HG02870 (cell line): ENCODE measurements at regions not wholly inside any gene's neighbourhood (a gene's known extent, or its start where the extent isn't known, plus 50 kb on each side); places are given as distances from the start of the nearest gene placed in this dataset.
"Not testable (repeated sequence)": the region's sequence is repeated elsewhere in the genome, so short reads cannot be mapped to it uniquely, and the experiment has no call there.

Experiments
- ATAC-seq: cut with Tn5 transposase; IDR thresholded peaks from one replicate; pipeline ENCODE4 v1.9.1; 2021; ENCODE audit warnings: mild to moderate bottlenecking, moderate library complexity; ENCODE audit not compliant: unreplicated experiment

GRCh38 chr18:39326772-39327171, 1761.2 kb upstream of the CELF4 start:
- no peak for ATAC-seq

GRCh38 chr18:39325973-39326372, 1760.4 kb upstream of the CELF4 start:
- ATAC-seq, result no peak

- ATAC-seq, result no peak
Observed at GRCh38 chr18:39319141-39319540, 1753.5 kb upstream of the CELF4 start.

GRCh38 chr18:39318462-39318861, 1752.9 kb upstream of the CELF4 start:
- no peak for ATAC-seq

- no peak for ATAC-seq
Observed at GRCh38 chr18:39318008-39318407, 1752.4 kb upstream of the CELF4 start.

GRCh38 chr18:39314595-39314994, 1749.0 kb upstream of the CELF4 start:
- no peak for ATAC-seq

GRCh38 chr18:39313992-39314391, 1748.4 kb upstream of the CELF4 start:
- no peak for ATAC-seq

GRCh38 chr18:39311111-39311712, 1745.6 kb upstream of the CELF4 start:
- no peak for ATAC-seq

- ATAC-seq, result not testable (repeated sequence)
Observed at GRCh38 chr18:39308931-39309521, 1743.4 kb upstream of the CELF4 start.

- no peak for ATAC-seq
Observed at GRCh38 chr18:39305766-39306165, 1740.2 kb upstream of the CELF4 start.

- ATAC-seq, result no peak
Observed at GRCh38 chr18:39302481-39302880, 1736.9 kb upstream of the CELF4 start.

- no peak for ATAC-seq
Observed at GRCh38 chr18:39299152-39299551, 1733.6 kb upstream of the CELF4 start.

- ATAC-seq, result no peak
Observed at GRCh38 chr18:39297225-39297624, 1731.6 kb upstream of the CELF4 start.

- ATAC-seq, result no peak
Observed at GRCh38 chr18:39296293-39296888, 1730.8 kb upstream of the CELF4 start.

- no peak for ATAC-seq
Observed at GRCh38 chr18:39276764-39277163, 1711.2 kb upstream of the CELF4 start.

- no peak for ATAC-seq
Observed at GRCh38 chr18:39274535-39274934, 1708.9 kb upstream of the CELF4 start.

- no peak for ATAC-seq
Observed at GRCh38 chr18:39272230-39272629, 1706.6 kb upstream of the CELF4 start.

GRCh38 chr18:39271654-39272053, 1706.1 kb upstream of the CELF4 start:
- no peak for ATAC-seq

- ATAC-seq, result no peak
Observed at GRCh38 chr18:39260565-39260964, 1695.0 kb upstream of the CELF4 start.

- no peak for ATAC-seq
Observed at GRCh38 chr18:39259736-39260135, 1694.1 kb upstream of the CELF4 start.

- no peak for ATAC-seq
Observed at GRCh38 chr18:39244242-39244641, 1678.6 kb upstream of the CELF4 start.

GRCh38 chr18:39241534-39241933, 1675.9 kb upstream of the CELF4 start:
- ATAC-seq, result no peak
